SU-DHL-6 (cell line): ENCODE measurements at regions not wholly inside any gene's neighbourhood (a gene's known extent, or its start where the extent isn't known, plus 50 kb on each side); places are given as distances from the start of the nearest gene placed in this dataset.

ENCODE experiments used
- H2AFZ ChIP-seq: fragments of 200-600 bp; sonication (generic); 2 replicates; pipeline ENCODE4 v1.6.1; 2014; ENCODE audit warnings: low read depth, mild to moderate bottlenecking, moderate library complexity, mixed read lengths, antibody characterized with exemption, low read length; ENCODE audit not compliant: severe bottlenecking
- H3F3A ChIP-seq: fragments of 200-600 bp; shearing (Covaris generic); 2 replicates; pipeline ENCODE4 v1.6.0; 2016; ENCODE audit warnings: antibody characterized with exemption, mild to moderate bottlenecking; ENCODE audit not compliant: insufficient read depth
- H3K27ac ChIP-seq: fragments of 200-600 bp; sonication (generic); 2 replicates; pipeline ENCODE4 v1.5.1; 2016; ENCODE audit warnings: low read depth, mild to moderate bottlenecking, low read length, moderate library complexity, mixed read lengths
- H3K27me3 ChIP-seq: fragments of 200-600 bp; sonication (generic), shearing (Covaris generic); 2 replicates; pipeline ENCODE4 v1.6.0; 2014; ENCODE audit warnings: mild to moderate bottlenecking, low read length
- H3K36me3 ChIP-seq: fragments of 200-600 bp; sonication (generic); 2 replicates; pipeline ENCODE4 v1.6.1; 2014; ENCODE audit warnings: mild to moderate bottlenecking, low read length, mixed read lengths
- H3K4me2 ChIP-seq: fragments of 300-600, 200-600 bp; shearing (Covaris generic), sonication (generic); 2 replicates; pipeline ENCODE4 v1.6.0; 2014; ENCODE audit warnings: low read length, low read depth, mild to moderate bottlenecking; ENCODE audit not compliant: poor library complexity, severe bottlenecking
- H3K4me3 ChIP-seq: fragments of 200-600 bp; sonication (generic); 2 replicates; pipeline ENCODE4 v1.5.1; 2014; ENCODE audit warnings: antibody characterized with exemption, low read length, mild to moderate bottlenecking, mixed read lengths; ENCODE audit not compliant: insufficient read depth, poor library complexity, severe bottlenecking
- H3K79me2 ChIP-seq: fragments of 200-600 bp; sonication (generic); 2 replicates; pipeline ENCODE4 v1.6.1; 2014; ENCODE audit warnings: mild to moderate bottlenecking, low read length, moderate library complexity; ENCODE audit not compliant: insufficient read depth
- H3K9ac ChIP-seq: fragments of 200-600 bp; sonication (generic); 2 replicates; pipeline ENCODE4 v1.7.0; 2014; ENCODE audit warnings: mild to moderate bottlenecking, low read length
- H3K9me2 ChIP-seq: fragments of 200-600 bp; sonication (generic); replicated peaks from 2 replicates; pipeline ENCODE4 v1.6.1; 2014; ENCODE audit warnings: low read length; ENCODE audit not compliant: insufficient read depth
- H3K9me3 ChIP-seq: fragments of 200-600 bp; sonication (generic); 2 replicates; pipeline ENCODE4 v1.6.1; 2014; ENCODE audit warnings: low read length, mixed read lengths; ENCODE audit not compliant: insufficient read depth
- H4K20me1 ChIP-seq: fragments of 200-600 bp; sonication (generic); 2 replicates; pipeline ENCODE4 v1.6.1; 2014; ENCODE audit warnings: low read depth, mild to moderate bottlenecking, antibody characterized with exemption, low read length, moderate library complexity, mixed read lengths
- CTCF ChIP-seq: fragments of 200-600 bp; sonication (generic); IDR thresholded peaks from one replicate; pipeline ENCODE4 v1.5.1; 2017; ENCODE audit warnings: antibody characterized with exemption, mild to moderate bottlenecking, low read length, moderate library complexity; ENCODE audit not compliant: insufficient read depth, poor library complexity, severe bottlenecking
- EZH2phosphoT487 ChIP-seq: fragments of 200-600 bp; sonication (generic), shearing (Covaris generic); conservative IDR thresholded peaks from 2 replicates; pipeline ENCODE4 v1.6.1; 2018; ENCODE audit warnings: mild to moderate bottlenecking, antibody characterized with exemption, low read length, moderate library complexity, mixed read lengths

- Histone ChIP-seq H3K4me3 (no peak overlapping the region), H3K9me2 (no peaks in the 10 kb centered on the region), H3K36me3 (no peaks in the 10 kb centered on the region), H3K4me2 (no peak overlapping the region), H4K20me1 (no peaks in the 10 kb centered on the region), H3F3A (no peaks in the 10 kb centered on the region), H3K9me3 (no peaks in the 10 kb centered on the region), H3K27me3 (no peaks in the 10 kb centered on the region), H3K79me2 (no peaks in the 10 kb centered on the region), H2AFZ (no peak overlapping the region), H3K27ac (no peak overlapping the region), H3K9ac (no peak overlapping the region)
- TF ChIP-seq EZH2phosphoT487, result no peak
- no peak for TF ChIP-seq CTCF
Measured at GRCh38 chr12:41905759-41906297, 238.8 kb downstream of the GXYLT1 start.

GRCh38 chr12:41905073-41905758 lies 239.5 kb downstream of the GXYLT1 start:
- H3K27me3 ChIP-seq, result no peaks in the 10 kb centered on the region
- no peaks in the 10 kb centered on the region for H3K36me3 ChIP-seq
- no peak overlapping the region for H2AFZ ChIP-seq
- H3K4me3 ChIP-seq, result no peak overlapping the region
- TF ChIP-seq EZH2phosphoT487 (no peak), CTCF (no peak)
- no peaks in the 10 kb centered on the region for H3F3A ChIP-seq
- H3K79me2 ChIP-seq, result no peaks in the 10 kb centered on the region
- no peak overlapping the region for H3K9ac ChIP-seq
- no peak overlapping the region for H3K4me2 ChIP-seq
- no peaks in the 10 kb centered on the region for H3K9me2 ChIP-seq
- H4K20me1 ChIP-seq, result no peaks in the 10 kb centered on the region
- H3K27ac ChIP-seq, result no peak overlapping the region
- H3K9me3 ChIP-seq, result no peaks in the 10 kb centered on the region

- no peaks in the 10 kb centered on the region for H3K79me2 ChIP-seq
- H3K4me3 ChIP-seq, result no peak overlapping the region
- no peaks in the 10 kb centered on the region for H3F3A ChIP-seq
- no peak overlapping the region for H3K27ac ChIP-seq
- no peaks in the 10 kb centered on the region for H3K9me3 ChIP-seq
- no peaks in the 10 kb centered on the region for H3K9me2 ChIP-seq
- TF ChIP-seq EZH2phosphoT487 (no peak), CTCF (no peak)
- no peaks in the 10 kb centered on the region for H3K27me3 ChIP-seq
- H3K4me2 ChIP-seq, result no peak overlapping the region
- H2AFZ ChIP-seq, result no peak overlapping the region
- no peaks in the 10 kb centered on the region for H3K36me3 ChIP-seq
- H4K20me1 ChIP-seq, result no peaks in the 10 kb centered on the region
- H3K9ac ChIP-seq, result no peak overlapping the region
Measured at GRCh38 chr12:41904041-41904440, 240.6 kb downstream of the GXYLT1 start.
